IPS-18a (cell line): ENCODE measurements at regions not wholly inside any gene's neighbourhood (a gene's known extent, or its start where the extent isn't known, plus 50 kb on each side); places are given as distances from the start of the nearest gene placed in this dataset.

Experiments
- H3K27ac ChIP-seq: one replicate; pipeline ENCODE4 v1.5.1; 2013; ENCODE audit warnings: low read length
- H3K27me3 ChIP-seq: one replicate; pipeline ENCODE4 v1.6.1; 2013; ENCODE audit warnings: mild to moderate bottlenecking, low read length; ENCODE audit not compliant: control insufficient read depth, insufficient read depth
- H3K36me3 ChIP-seq: one replicate; pipeline ENCODE4 v1.6.1; 2013; ENCODE audit warnings: low read depth, low read length; ENCODE audit not compliant: control insufficient read depth
- H3K4me1 ChIP-seq: one replicate; pipeline ENCODE4 v1.6.1; 2013; ENCODE audit warnings: low read depth, low read length; ENCODE audit not compliant: control insufficient read depth
- H3K4me3 ChIP-seq: one replicate; pipeline ENCODE4 v1.5.1; 2013; ENCODE audit warnings: low read length
- H3K9ac ChIP-seq: one replicate; pipeline ENCODE4 v1.6.1; 2013; ENCODE audit warnings: mild to moderate bottlenecking, low read length, moderate library complexity
- H3K9me3 ChIP-seq: one replicate; pipeline ENCODE4 v1.6.1; 2013; ENCODE audit warnings: low read depth, low read length; ENCODE audit not compliant: control insufficient read depth

DNA sequence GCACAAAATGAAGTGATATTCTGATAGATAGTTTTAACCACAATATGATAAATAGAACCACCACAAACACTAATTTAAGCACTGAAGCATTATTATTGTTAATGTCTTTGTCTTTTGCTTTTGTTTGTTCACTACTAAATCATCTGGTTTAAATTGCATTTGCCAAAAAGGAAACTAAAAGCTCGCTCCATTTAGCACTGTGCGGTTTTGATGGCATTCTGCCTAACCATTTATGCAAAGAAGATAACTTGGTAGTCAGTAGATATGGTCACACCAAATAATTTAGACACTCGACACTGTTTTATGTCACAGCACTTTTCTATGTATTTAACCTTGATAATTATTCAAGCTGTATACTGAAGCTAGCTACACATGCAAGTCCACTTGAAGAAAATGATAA, 849.8 kb upstream of the CDH6 start:
- no peaks in the 10 kb centered on the region for H3K36me3 ChIP-seq
- H3K27ac ChIP-seq = no peak overlapping the region
- H3K27me3 ChIP-seq = no peaks in the 10 kb centered on the region
- H3K9me3 ChIP-seq = no peaks in the 10 kb centered on the region
- no peak overlapping the region for H3K9ac ChIP-seq
- H3K4me3 ChIP-seq = no peak overlapping the region
- no peaks in the 10 kb centered on the region for H3K4me1 ChIP-seq

DNA sequence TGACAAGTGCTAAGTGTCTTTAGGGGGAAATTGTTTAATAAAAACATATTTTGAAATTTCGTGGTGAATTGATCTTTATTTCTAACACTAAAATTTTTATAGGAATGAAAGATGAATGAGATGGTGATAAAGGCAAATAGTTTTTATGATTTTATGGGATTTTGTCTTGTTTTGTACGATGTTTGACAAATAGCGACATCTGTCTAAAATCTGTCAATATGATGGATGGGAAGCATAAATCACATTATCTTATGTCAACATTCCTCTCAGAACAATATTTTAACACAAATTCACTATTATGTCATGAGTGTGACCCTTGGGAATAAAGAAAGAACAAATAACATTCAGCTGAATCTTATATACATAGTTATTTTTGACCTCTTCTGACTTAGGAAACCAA, 852.0 kb upstream of the CDH6 start:
- Histone ChIP-seq H3K4me1 (no peaks in the 10 kb centered on the region), H3K27ac (no peak overlapping the region)

DNA sequence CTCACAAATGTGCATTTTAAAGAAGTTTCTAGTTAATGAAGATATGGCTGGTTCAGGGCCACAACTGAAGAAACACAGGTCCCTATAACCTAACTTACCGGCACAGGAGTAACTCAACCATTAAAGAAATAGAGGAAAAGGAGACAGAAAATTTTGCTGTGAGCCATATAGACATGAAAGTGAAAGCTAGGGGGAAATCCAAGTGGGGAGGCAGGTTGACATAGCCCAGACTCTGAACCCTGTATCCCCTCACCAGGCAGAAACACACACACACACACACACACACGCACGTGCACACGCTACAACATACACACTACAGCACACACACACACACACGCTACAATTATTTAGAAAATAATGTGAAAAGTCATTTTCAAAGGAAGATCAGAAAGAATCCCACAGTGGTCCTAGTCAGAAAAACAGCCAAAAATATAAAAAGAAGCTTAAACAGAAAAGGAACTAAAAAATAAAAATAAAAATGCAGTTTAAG, 856.4 kb upstream of the CDH6 start:
- Histone ChIP-seq H3K27ac (no peak overlapping the region), H3K4me1 (no peaks in the 10 kb centered on the region), H3K9ac (no peak overlapping the region), H3K9me3 (no peaks in the 10 kb centered on the region), H3K36me3 (no peaks in the 10 kb centered on the region), H3K4me3 (no peak overlapping the region), H3K27me3 (no peaks in the 10 kb centered on the region)

More for the DNA sequence above, 852.0 kb upstream of the CDH6 start:
- Histone ChIP-seq H3K4me3 (no peak overlapping the region), H3K9ac (no peak overlapping the region), H3K36me3 (no peaks in the 10 kb centered on the region), H3K27me3 (no peaks in the 10 kb centered on the region), H3K9me3 (no peaks in the 10 kb centered on the region)

DNA sequence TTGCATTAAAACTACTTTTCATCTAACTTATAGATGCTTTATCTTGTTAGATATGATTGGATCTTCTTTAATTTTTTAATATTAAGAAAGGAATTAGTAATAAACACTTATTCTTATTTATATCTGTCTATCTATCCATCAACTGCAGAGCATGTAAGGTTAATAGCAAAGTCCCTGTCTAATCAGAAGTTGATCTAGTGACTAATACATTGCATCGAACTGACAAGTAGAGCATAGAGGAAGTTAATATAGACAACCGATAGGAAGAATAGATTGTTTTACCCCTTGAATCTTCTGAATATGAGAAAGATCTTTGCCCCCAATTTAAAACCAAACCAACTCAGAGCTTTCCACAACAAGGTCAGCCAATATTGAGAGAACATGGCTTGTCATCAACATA, 862.0 kb upstream of the CDH6 start:
- Histone ChIP-seq H3K9me3 (no peaks in the 10 kb centered on the region), H3K9ac (no peak overlapping the region), H3K4me3 (no peak overlapping the region), H3K36me3 (no peaks in the 10 kb centered on the region), H3K27ac (no peak overlapping the region), H3K4me1 (no peaks in the 10 kb centered on the region), H3K27me3 (no peaks in the 10 kb centered on the region)

- no peaks in the 10 kb centered on the region for H3K36me3 ChIP-seq
- H3K27ac ChIP-seq = no peak overlapping the region
- no peak overlapping the region for H3K9ac ChIP-seq
- H3K4me3 ChIP-seq = no peak overlapping the region
- no peaks in the 10 kb centered on the region for H3K27me3 ChIP-seq
- no peaks in the 10 kb centered on the region for H3K4me1 ChIP-seq
- H3K9me3 ChIP-seq = no peaks in the 10 kb centered on the region
These were observed 867.7 kb upstream of the CDH6 start for GRCh38 chr5:30325795-30326194.

DNA sequence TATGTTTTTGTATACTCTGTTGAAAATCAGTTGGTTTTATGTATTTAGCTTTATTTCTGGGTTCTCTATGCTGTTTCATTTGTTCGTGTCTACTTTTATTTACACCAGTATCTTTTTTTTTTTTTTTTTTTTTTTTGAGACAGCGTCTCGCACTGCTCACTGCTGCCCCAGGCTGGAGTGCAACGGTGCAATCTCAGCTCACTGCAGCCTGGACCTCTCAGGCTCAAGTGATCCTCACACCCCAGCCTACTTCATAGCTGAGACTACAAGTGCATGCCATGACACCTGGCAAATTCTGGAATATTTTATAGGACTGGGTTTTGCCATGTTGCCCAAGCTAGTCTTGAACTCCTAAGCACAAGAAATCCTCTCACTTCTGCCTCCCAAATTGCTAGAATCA, 869.4 kb upstream of the CDH6 start:
- no peak overlapping the region for H3K9ac ChIP-seq
- H3K27ac ChIP-seq = no peak overlapping the region
- H3K9me3 ChIP-seq = no peaks in the 10 kb centered on the region
- no peaks in the 10 kb centered on the region for H3K27me3 ChIP-seq
- no peaks in the 10 kb centered on the region for H3K36me3 ChIP-seq
- no peak overlapping the region for H3K4me3 ChIP-seq
- H3K4me1 ChIP-seq = no peaks in the 10 kb centered on the region

- H3K27ac ChIP-seq = no peak overlapping the region
- no peaks in the 10 kb centered on the region for H3K9me3 ChIP-seq
- H3K9ac ChIP-seq = no peak overlapping the region
- H3K27me3 ChIP-seq = no peaks in the 10 kb centered on the region
- H3K4me1 ChIP-seq = no peaks in the 10 kb centered on the region
- H3K36me3 ChIP-seq = no peaks in the 10 kb centered on the region
- no peak overlapping the region for H3K4me3 ChIP-seq
These were observed 905.6 kb upstream of the CDH6 start for GRCh38 chr5:30287890-30288289.

- H3K4me1 ChIP-seq = no peaks in the 10 kb centered on the region
These were observed 914.2 kb upstream of the CDH6 start for GRCh38 chr5:30279237-30279636.

DNA sequence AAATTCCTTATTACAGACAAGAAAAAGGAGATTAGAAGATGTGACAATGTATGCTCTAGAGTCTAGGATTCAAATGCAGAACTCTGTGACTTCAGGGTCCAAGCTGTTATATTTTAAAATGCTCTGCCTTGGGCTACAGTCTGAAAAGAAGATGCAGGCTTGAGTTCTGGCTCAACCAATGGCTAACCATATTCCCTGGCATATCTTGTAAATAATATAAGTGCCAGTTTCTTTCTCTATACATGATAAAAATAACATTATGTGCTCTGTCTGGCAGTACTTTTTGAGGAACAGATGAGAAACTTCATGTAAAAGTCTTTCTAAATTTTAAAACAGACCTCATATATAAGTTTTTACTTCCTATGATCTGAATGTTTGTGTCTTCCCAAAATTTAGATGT, 926.5 kb upstream of the CDH6 start:
- Histone ChIP-seq H3K4me3 (no peak overlapping the region), H3K36me3 (no peaks in the 10 kb centered on the region), H3K27me3 (no peaks in the 10 kb centered on the region), H3K27ac (no peak overlapping the region), H3K9me3 (no peaks in the 10 kb centered on the region), H3K4me1 (no peaks in the 10 kb centered on the region), H3K9ac (no peak overlapping the region)

More at GRCh38 chr5:30279237-30279636, 914.2 kb upstream of the CDH6 start:
- H3K9ac ChIP-seq = no peak overlapping the region
- H3K27me3 ChIP-seq = no peaks in the 10 kb centered on the region
- no peak overlapping the region for H3K4me3 ChIP-seq
- no peak overlapping the region for H3K27ac ChIP-seq
- H3K36me3 ChIP-seq = no peaks in the 10 kb centered on the region
- no peaks in the 10 kb centered on the region for H3K9me3 ChIP-seq

DNA sequence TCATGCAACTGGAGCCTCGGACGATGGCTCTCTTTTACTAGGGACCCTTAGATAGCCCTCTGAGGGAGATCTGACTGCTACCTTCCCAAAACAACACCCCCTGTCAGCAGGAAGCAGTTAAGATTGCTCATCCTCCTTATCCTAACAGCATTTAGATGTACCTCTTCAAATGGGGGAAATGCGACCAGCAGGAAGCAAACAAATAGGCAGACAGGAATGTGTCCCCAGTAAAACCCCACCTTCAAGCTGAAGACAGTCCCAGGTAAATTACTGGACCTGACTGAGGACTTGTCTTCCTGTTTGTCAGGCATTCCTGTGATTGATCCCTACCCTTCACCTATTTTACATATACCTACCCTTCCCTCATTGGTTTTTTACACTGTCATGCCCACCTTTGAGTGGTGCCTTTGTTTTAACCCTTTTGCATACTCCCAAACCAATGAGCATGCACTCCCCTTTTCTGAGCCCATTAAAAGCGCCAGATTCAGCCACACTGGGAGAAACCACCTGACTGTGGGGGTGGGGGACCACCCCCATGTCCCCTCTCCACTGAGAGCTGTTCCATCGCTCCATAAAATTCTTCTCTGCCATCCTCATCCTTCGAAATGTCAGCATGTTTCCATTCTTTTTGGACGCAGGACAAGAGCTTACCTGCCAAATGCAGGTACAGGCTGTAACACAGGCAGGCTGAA, 954.0 kb upstream of the CDH6 start:
- H3K36me3 ChIP-seq = no peaks in the 10 kb centered on the region
- H3K9me3 ChIP-seq = no peaks in the 10 kb centered on the region
- no peak overlapping the region for H3K4me3 ChIP-seq
- H3K27me3 ChIP-seq = no peaks in the 10 kb centered on the region
- H3K27ac ChIP-seq = no peak overlapping the region
- peaks cover 3% of the 10 kb centered on the region for H3K4me1 ChIP-seq
- no peak overlapping the region for H3K9ac ChIP-seq

- no peaks in the 10 kb centered on the region for H3K27me3 ChIP-seq
- H3K36me3 ChIP-seq = no peaks in the 10 kb centered on the region
- no peak overlapping the region for H3K27ac ChIP-seq
- H3K9ac ChIP-seq = no peak overlapping the region
- H3K4me1 ChIP-seq = peaks cover 3% of the 10 kb centered on the region
- H3K9me3 ChIP-seq = no peaks in the 10 kb centered on the region
- no peak overlapping the region for H3K4me3 ChIP-seq
These were observed 956.3 kb upstream of the CDH6 start for GRCh38 chr5:30237189-30237588.

DNA sequence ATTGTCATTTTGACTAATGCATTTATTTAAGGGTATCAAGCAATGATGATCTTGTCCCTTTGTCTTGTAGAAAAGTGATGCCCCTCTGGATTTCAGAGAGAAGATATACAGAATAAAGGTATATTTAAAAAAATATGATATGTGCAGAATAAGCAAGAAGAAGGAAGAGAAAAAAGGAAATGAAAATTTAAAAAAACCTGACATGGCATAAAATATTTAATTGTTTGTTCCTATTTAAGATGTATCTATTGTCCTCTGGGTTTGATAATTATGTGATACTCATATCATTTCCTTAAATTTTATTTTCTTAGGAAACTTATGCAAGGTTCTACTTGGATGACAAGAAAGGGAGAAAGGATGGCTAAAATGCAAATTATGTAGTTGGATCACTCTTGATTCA, 983.7 kb upstream of the CDH6 start:
- Histone ChIP-seq H3K4me1 (no peaks in the 10 kb centered on the region), H3K4me3 (no peak overlapping the region), H3K27ac (no peak overlapping the region), H3K36me3 (no peaks in the 10 kb centered on the region), H3K9ac (no peak overlapping the region), H3K9me3 (no peaks in the 10 kb centered on the region), H3K27me3 (no peaks in the 10 kb centered on the region)
